Astrocyte (in vitro differentiated cells and primary cell): ENCODE measurements at regions not wholly inside any gene's neighbourhood (a gene's known extent, or its start where the extent isn't known, plus 50 kb on each side); places are given as distances from the start of the nearest gene placed in this dataset.

Experiments
- CTCF ChIP-seq: IDR thresholded peaks from 2 replicates; pipeline ENCODE4 v1.5.1; 2011; ENCODE audit warnings: low read depth, mild to moderate bottlenecking, inconsistent platforms, low read length, moderate library complexity; ENCODE audit not compliant: insufficient read depth
- EZH2 ChIP-seq: IDR thresholded peaks from 2 replicates; pipeline ENCODE4 v1.6.1; 2012; ENCODE audit warnings: mild to moderate bottlenecking, low read length, inconsistent platforms; ENCODE audit not compliant: insufficient read depth

GRCh38 chr11:80282643-80283042, 841.8 kb upstream of the TENM4 start:
- TF ChIP-seq CTCF (no peak), EZH2 (no peak)
